ENCODE measurements at regions not wholly inside any gene's neighbourhood (a gene's known extent, or its start where the extent isn't known, plus 50 kb on each side); places are given as distances from the start of the nearest gene placed in this dataset.

- Histone ChIP-seq H3K36me3 (replicated peaks; ENCODE audit: insufficient read depth, low read length) (no peaks in the 10 kb centered on the region), H3K9me3 (replicated peaks; ENCODE audit: insufficient read depth, low read length) (no peaks in the 10 kb centered on the region), H3K79me2 (ENCODE audit: low read length) (no peaks in the 10 kb centered on the region), H3K4me2 (ENCODE audit: low read depth, low read length) (no peak overlapping the region), H4K20me1 (ENCODE audit: insufficient read depth, low read length) (no peaks in the 10 kb centered on the region), H3K9me2 (replicated peaks; ENCODE audit: insufficient read depth, low read length) (no peaks in the 10 kb centered on the region), H3K9ac (ENCODE audit: low read length) (no peak overlapping the region), H3K27me3 (replicated peaks; ENCODE audit: insufficient read depth, low read length) (peaks cover 100% of the 10 kb centered on the region), H3K27ac (ENCODE audit: low read length) (no peak overlapping the region), H3F3A (ENCODE audit: insufficient read depth, low read length) (no peaks in the 10 kb centered on the region), H2AFZ (ENCODE audit: low read length) (no peak overlapping the region), H3K4me1 (ENCODE audit: low read length) (no peaks in the 10 kb centered on the region), H3K4me3 (ENCODE audit: low read length) (no peak overlapping the region)
- DNase-seq = no peak
- TF ChIP-seq EZH2 (optimal IDR thresholded peaks at IDR 0.05; ENCODE audit: low read depth, low read length) (no peak), EZH2phosphoT487 (IDR thresholded peaks at IDR 0.05; ENCODE audit: low read length) (no peak)
- TF ChIP-seq, protein P1, sequence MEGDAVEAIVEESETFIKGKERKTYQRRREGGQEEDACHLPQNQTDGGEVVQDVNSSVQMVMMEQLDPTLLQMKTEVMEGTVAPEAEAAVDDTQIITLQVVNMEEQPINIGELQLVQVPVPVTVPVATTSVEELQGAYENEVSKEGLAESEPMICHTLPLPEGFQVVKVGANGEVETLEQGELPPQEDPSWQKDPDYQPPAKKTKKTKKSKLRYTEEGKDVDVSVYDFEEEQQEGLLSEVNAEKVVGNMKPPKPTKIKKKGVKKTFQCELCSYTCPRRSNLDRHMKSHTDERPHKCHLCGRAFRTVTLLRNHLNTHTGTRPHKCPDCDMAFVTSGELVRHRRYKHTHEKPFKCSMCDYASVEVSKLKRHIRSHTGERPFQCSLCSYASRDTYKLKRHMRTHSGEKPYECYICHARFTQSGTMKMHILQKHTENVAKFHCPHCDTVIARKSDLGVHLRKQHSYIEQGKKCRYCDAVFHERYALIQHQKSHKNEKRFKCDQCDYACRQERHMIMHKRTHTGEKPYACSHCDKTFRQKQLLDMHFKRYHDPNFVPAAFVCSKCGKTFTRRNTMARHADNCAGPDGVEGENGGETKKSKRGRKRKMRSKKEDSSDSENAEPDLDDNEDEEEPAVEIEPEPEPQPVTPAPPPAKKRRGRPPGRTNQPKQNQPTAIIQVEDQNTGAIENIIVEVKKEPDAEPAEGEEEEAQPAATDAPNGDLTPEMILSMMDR (IDR thresholded peaks at IDR 0.05; ENCODE audit: low read length) = no peak
Measured at GRCh38 chr7:155381852-155382801, 75.8 kb upstream of the EN2 start.

DNA sequence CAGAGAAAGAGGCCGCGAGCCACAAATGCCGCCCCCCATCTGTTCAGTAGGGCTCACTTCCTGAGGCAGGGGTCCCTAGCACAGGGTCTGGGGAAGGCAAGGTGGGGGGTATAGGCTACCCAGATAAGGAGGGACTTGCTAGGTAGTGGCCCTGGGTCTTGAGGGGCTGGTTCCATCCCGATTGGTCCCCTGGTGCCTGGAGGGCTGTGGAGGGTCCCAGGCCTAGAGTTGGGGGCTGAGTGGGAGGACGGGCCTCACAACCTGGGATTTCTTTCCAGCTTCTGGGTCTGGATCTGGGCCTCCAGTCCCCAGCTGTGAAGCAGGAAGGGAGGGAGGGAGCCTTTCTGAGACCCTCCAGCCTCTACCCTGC, 75.1 kb upstream of the EN2 start:
- H3K4me3 ChIP-seq (ENCODE audit: low read length) = no peak overlapping the region
- no peak overlapping the region for H3K27ac ChIP-seq (ENCODE audit: low read length)
- H3K9me2 ChIP-seq (replicated peaks; ENCODE audit: insufficient read depth, low read length) = no peaks in the 10 kb centered on the region
- H3K79me2 ChIP-seq (ENCODE audit: low read length) = no peaks in the 10 kb centered on the region
- H2AFZ ChIP-seq (ENCODE audit: low read length) = no peak overlapping the region
- TF ChIP-seq EZH2 (optimal IDR thresholded peaks at IDR 0.05; ENCODE audit: low read depth, low read length) (no peak), EZH2phosphoT487 (IDR thresholded peaks at IDR 0.05; ENCODE audit: low read length) (no peak)
- TF ChIP-seq, protein P1 (IDR thresholded peaks at IDR 0.05; ENCODE audit: low read length) = no peak
- H3F3A ChIP-seq (ENCODE audit: insufficient read depth, low read length) = no peaks in the 10 kb centered on the region
- H3K27me3 ChIP-seq (replicated peaks; ENCODE audit: insufficient read depth, low read length) = peaks cover 100% of the 10 kb centered on the region
- no peak overlapping the region for H3K9ac ChIP-seq (ENCODE audit: low read length)
- H3K36me3 ChIP-seq (replicated peaks; ENCODE audit: insufficient read depth, low read length) = no peaks in the 10 kb centered on the region
- no peak for DNase-seq
- no peaks in the 10 kb centered on the region for H4K20me1 ChIP-seq (ENCODE audit: insufficient read depth, low read length)
- H3K4me1 ChIP-seq (ENCODE audit: low read length) = no peaks in the 10 kb centered on the region
- no peak overlapping the region for H3K4me2 ChIP-seq (ENCODE audit: low read depth, low read length)
- H3K9me3 ChIP-seq (replicated peaks; ENCODE audit: insufficient read depth, low read length) = no peaks in the 10 kb centered on the region

DNA sequence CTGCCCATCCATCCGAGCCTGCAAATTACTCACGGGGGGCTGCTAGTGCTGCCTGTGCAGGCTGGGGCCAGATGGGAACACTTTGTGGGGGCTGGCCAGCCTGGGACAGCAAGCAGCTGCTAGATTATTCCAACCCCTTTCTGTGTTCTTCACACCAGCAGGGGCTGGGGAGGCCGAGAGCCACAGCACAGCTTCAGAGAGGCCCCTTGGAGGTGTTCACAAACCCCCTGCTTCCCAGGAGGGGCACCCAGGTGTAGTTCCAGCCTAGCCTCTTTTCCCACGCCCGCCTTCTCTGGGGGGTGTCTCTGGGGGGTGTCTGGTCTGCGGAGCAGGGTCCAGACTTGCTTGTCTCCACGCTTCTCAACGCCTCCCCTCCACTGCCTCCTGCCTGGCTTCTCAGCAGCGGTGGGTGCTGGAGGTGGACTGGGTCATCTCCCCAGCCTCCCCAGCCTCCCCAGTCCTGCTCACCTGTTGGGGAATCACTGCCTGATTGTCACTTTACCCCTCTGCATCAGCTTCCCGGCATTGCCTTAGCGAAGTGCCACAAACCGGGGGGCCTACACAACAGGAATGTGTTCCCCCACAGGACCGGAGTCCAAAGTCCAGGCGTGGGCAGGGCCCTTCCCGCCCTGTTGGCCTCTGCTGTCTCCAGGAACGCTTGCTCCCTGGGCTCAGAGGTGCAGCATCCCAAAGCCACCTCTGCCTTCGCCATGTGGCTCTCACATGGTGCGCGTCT, 74.0 kb upstream of the EN2 start:
- Histone ChIP-seq H2AFZ (ENCODE audit: low read length) (no peak overlapping the region), H3K27me3 (replicated peaks; ENCODE audit: insufficient read depth, low read length) (peaks cover 100% of the 10 kb centered on the region)

More for the DNA sequence above, 74.0 kb upstream of the EN2 start:
- no peak overlapping the region for H3K4me2 ChIP-seq (ENCODE audit: low read depth, low read length)
- no peak overlapping the region for H3K9ac ChIP-seq (ENCODE audit: low read length)
- TF ChIP-seq EZH2phosphoT487 (IDR thresholded peaks at IDR 0.05; ENCODE audit: low read length) = no peak
- TF ChIP-seq EZH2 (optimal IDR thresholded peaks at IDR 0.05; ENCODE audit: low read depth, low read length) = no peak
- TF ChIP-seq, protein P1 (IDR thresholded peaks at IDR 0.05; ENCODE audit: low read length) = no peak
- no peak overlapping the region for H3K27ac ChIP-seq (ENCODE audit: low read length)
- no peaks in the 10 kb centered on the region for H3K4me1 ChIP-seq (ENCODE audit: low read length)
- no peak for DNase-seq
- no peaks in the 10 kb centered on the region for H3K36me3 ChIP-seq (replicated peaks; ENCODE audit: insufficient read depth, low read length)
- no peaks in the 10 kb centered on the region for H3K9me2 ChIP-seq (replicated peaks; ENCODE audit: insufficient read depth, low read length)
- no peaks in the 10 kb centered on the region for H3K9me3 ChIP-seq (replicated peaks; ENCODE audit: insufficient read depth, low read length)
- no peaks in the 10 kb centered on the region for H3K79me2 ChIP-seq (ENCODE audit: low read length)
- no peak overlapping the region for H3K4me3 ChIP-seq (ENCODE audit: low read length)
- no peaks in the 10 kb centered on the region for H4K20me1 ChIP-seq (ENCODE audit: insufficient read depth, low read length)
- H3F3A ChIP-seq (ENCODE audit: insufficient read depth, low read length) = no peaks in the 10 kb centered on the region

All from MM.1S (cell line).